IMR-90 (cell line): ENCODE measurements at regions not wholly inside any gene's neighbourhood (a gene's known extent, or its start where the extent isn't known, plus 50 kb on each side); places are given as distances from the start of the nearest gene placed in this dataset.

Experiments used
- BHLHE40 ChIP-seq: fragments of 150-350 bp; IDR thresholded peaks from 2 replicates; pipeline ENCODE4 v1.6.1; 2016; ENCODE audit warnings: mild to moderate bottlenecking, low read depth, low read length
- CEBPB ChIP-seq: IDR thresholded peaks from 2 replicates; pipeline ENCODE4 v1.6.1; 2012; ENCODE audit warnings: low read depth, low read length, improper control_type of control experiment
- CHD1 ChIP-seq: IDR thresholded peaks from 2 replicates; pipeline ENCODE4 v1.6.1; 2012; ENCODE audit warnings: low read depth, low read length, improper control_type of control experiment
- CTCF ChIP-seq: conservative IDR thresholded peaks from 2 replicates; pipeline ENCODE4 v1.5.1; 2012; ENCODE audit warnings: mild to moderate bottlenecking, low read depth, low read length, improper control_type of control experiment
- FOS ChIP-seq: fragments of 150-350 bp; IDR thresholded peaks from 2 replicates; pipeline ENCODE4 v1.6.1; 2016; ENCODE audit warnings: low read depth, low read length
- MAFK ChIP-seq: IDR thresholded peaks from 2 replicates; pipeline ENCODE4 v1.6.1; 2012; ENCODE audit warnings: low read depth, low read length, improper control_type of control experiment
- MAZ ChIP-seq: IDR thresholded peaks from 2 replicates; pipeline ENCODE4 v1.6.1; 2012; ENCODE audit warnings: low read depth, mild to moderate bottlenecking, low read length, improper control_type of control experiment, moderate library complexity, borderline replicate concordance
- MXI1 ChIP-seq: IDR thresholded peaks from 2 replicates; pipeline ENCODE4 v1.6.1; 2012; ENCODE audit warnings: low read depth, mild to moderate bottlenecking, low read length, moderate library complexity, borderline replicate concordance
- POLR2A ChIP-seq: IDR thresholded peaks from 2 replicates; pipeline ENCODE4 v1.6.1; 2012; ENCODE audit warnings: mild to moderate bottlenecking, low read depth, low read length
- RAD21 ChIP-seq: IDR thresholded peaks from 2 replicates; pipeline ENCODE4 v1.6.1; 2012; ENCODE audit warnings: low read length, improper control_type of control experiment
- RCOR1 ChIP-seq: IDR thresholded peaks from 2 replicates; pipeline ENCODE4 v1.6.1; 2012; ENCODE audit warnings: mild to moderate bottlenecking, low read length, improper control_type of control experiment; ENCODE audit not compliant: insufficient replicate concordance
- RFX5 ChIP-seq: IDR thresholded peaks from 2 replicates; pipeline ENCODE4 v1.8.0; 2012; ENCODE audit warnings: low read depth, mild to moderate bottlenecking, low read length, moderate library complexity
- SMC3 ChIP-seq: fragments of 150-350 bp; IDR thresholded peaks from 2 replicates; pipeline ENCODE4 v1.6.1; 2016; ENCODE audit warnings: low read depth, mild to moderate bottlenecking, antibody characterized with exemption, low read length, moderate library complexity

- TF ChIP-seq POLR2A (no peak), MAFK (no peak), MAZ (no peak), CTCF (no peak), RAD21 (no peak), FOS (no peak), BHLHE40 (no peak), CHD1 (no peak), MXI1 (no peak), RFX5 (no peak), RCOR1 (no peak), CEBPB (no peak), SMC3 (no peak)
These were observed 58.0 kb upstream of the PPARGC1A start for GRCh38 chr4:23947826-23948225.
